ENCODE measurements at regions not wholly inside any gene's neighbourhood (a gene's known extent, or its start where the extent isn't known, plus 50 kb on each side); places are given as distances from the start of the nearest gene placed in this dataset.

- TF ChIP-seq CTCF (IDR thresholded peaks at IDR 0.05) (no peak), POLR2AphosphoS5 (IDR thresholded peaks at IDR 0.05) (no peak), POLR2A (IDR thresholded peaks at IDR 0.05) (no peak)
Observed at GRCh38 chr5:85268194-85268593, 883.5 kb upstream of the EDIL3 start.

Measured in upper lobe of left lung (tissue), 4 donors.